Nephron (organoid): ENCODE measurements at regions not wholly inside any gene's neighbourhood (a gene's known extent, or its start where the extent isn't known, plus 50 kb on each side); places are given as distances from the start of the nearest gene placed in this dataset.

ENCODE experiments used
- H3K27ac Mint-ChIP-seq, 3 experiments: 2 replicates each; pipeline ENCODE4 v1.8.0; 2020; ENCODE audit warnings: mixed read lengths in 3 of 3, mild to moderate bottlenecking in 2 of 3, moderate library complexity in 1 of 3
- H3K27me3 Mint-ChIP-seq: 2 replicates; pipeline ENCODE4 v1.8.0; 2021; ENCODE audit warnings: low read depth, mild to moderate bottlenecking, moderate library complexity, mixed read lengths
- H3K36me3 Mint-ChIP-seq: 2 replicates; pipeline ENCODE4 v1.8.0; 2020; ENCODE audit warnings: low read depth, mixed read lengths
- H3K4me1 Mint-ChIP-seq: 2 replicates; pipeline ENCODE4 v1.8.0; 2020; ENCODE audit warnings: mixed read lengths
- H3K4me3 Mint-ChIP-seq, 3 experiments: 2 replicates each; pipeline ENCODE4 v1.8.0; 2020; ENCODE audit warnings: mild to moderate bottlenecking in 3 of 3, mixed read lengths in 3 of 3, moderate library complexity in 2 of 3
- H3K9me3 Mint-ChIP-seq: 2 replicates; pipeline ENCODE4 v1.8.0; 2020; ENCODE audit warnings: mixed read lengths
- TF ChIP-seq, protein P1 (sequence below), 3 experiments: fragments of 200-600 bp; sonication (generic); IDR thresholded peaks; one replicate each; pipeline ENCODE4 v1.5.0; 2021; ENCODE audit warnings: antibody characterized with exemption in 3 of 3; ENCODE audit not compliant: unreplicated experiment in 3 of 3

DNA sequence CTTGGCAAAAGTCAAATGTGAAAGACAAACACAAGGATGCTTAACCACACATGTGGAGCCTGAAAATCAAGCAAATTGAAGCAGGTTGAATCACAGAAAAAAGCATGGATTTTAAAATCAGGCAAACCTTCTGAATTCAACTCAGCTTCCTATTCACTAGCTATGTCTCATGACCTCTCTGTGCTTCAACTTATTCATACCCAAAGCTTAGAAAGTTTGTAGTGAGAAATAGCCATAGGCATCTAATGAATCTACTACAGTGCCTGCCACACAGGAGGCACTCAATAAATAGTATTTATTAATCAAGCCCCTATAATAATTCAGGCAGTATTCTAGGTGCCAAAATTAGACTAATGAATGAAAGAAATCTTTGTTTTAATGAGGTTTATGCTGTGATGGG is 112.2 kb upstream of the TNFAIP3 start:
- no peak overlapping the region for H3K4me3 Mint-ChIP-seq
- H3K36me3 Mint-ChIP-seq, result no peaks in the 10 kb centered on the region
- peaks cover 9% of the 10 kb centered on the region for H3K27me3 Mint-ChIP-seq
- no peak overlapping the region for H3K27ac Mint-ChIP-seq
- TF ChIP-seq, protein P1, sequence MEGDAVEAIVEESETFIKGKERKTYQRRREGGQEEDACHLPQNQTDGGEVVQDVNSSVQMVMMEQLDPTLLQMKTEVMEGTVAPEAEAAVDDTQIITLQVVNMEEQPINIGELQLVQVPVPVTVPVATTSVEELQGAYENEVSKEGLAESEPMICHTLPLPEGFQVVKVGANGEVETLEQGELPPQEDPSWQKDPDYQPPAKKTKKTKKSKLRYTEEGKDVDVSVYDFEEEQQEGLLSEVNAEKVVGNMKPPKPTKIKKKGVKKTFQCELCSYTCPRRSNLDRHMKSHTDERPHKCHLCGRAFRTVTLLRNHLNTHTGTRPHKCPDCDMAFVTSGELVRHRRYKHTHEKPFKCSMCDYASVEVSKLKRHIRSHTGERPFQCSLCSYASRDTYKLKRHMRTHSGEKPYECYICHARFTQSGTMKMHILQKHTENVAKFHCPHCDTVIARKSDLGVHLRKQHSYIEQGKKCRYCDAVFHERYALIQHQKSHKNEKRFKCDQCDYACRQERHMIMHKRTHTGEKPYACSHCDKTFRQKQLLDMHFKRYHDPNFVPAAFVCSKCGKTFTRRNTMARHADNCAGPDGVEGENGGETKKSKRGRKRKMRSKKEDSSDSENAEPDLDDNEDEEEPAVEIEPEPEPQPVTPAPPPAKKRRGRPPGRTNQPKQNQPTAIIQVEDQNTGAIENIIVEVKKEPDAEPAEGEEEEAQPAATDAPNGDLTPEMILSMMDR (IDR thresholded peaks at IDR 0.05; ENCODE audit: unreplicated experiment in 3 of 3), result no peak
- H3K9me3 Mint-ChIP-seq, result no peaks in the 10 kb centered on the region
- H3K4me1 Mint-ChIP-seq, result peaks cover 18% of the 10 kb centered on the region

DNA sequence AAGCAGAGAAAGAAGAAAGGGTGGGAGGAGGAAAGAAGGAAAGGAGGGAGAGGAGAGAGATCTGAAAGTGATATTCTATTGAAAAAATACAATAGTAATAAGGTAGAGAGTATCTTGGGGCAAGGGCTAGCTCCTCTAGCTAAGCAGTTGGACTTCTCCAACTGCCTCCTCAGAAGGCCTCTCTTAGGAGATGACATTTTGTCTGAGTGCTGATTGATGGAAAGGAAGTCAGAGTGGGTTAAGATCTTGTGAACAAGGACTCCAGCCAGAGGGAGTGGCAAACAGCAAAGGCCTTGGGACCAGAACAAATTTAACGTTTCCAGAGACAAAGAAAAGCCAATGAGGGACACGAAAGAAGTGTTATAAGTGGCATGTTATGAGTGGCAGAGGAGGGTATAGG is 111.8 kb upstream of the TNFAIP3 start:
- TF ChIP-seq, protein P1 (IDR thresholded peaks at IDR 0.05; ENCODE audit: unreplicated experiment in 3 of 3), result no peak
- peaks cover 14% of the 10 kb centered on the region for H3K4me1 Mint-ChIP-seq
- H3K4me3 Mint-ChIP-seq, result no peak overlapping the region
- H3K27ac Mint-ChIP-seq, result no peak overlapping the region
- no peaks in the 10 kb centered on the region for H3K36me3 Mint-ChIP-seq
- H3K27me3 Mint-ChIP-seq, result peaks cover 9% of the 10 kb centered on the region
- H3K9me3 Mint-ChIP-seq, result no peaks in the 10 kb centered on the region

DNA sequence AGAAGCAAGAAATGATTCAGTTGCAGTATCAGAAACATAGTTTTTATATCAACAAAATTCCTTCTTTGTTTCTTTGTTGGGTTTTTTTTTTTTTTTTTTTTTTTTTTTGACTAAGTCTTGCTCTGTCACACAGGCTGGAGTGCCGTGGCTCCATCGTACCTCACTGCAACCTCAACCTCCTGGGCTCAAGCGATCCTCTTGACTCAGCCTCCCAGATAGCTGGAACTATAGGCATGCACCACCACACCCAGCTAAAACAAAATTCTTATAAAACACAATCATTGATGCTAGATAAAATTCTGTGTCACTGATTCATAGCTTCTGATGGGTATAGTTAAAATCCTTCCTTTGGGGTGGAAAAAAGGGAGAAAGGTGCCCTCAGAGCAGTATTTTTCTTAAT is 110.3 kb upstream of the TNFAIP3 start:
- Mint-ChIP-seq H3K9me3 (no peaks in the 10 kb centered on the region), H3K27me3 (peaks cover 7% of the 10 kb centered on the region), H3K36me3 (no peaks in the 10 kb centered on the region), H3K4me1 (peaks cover 6% of the 10 kb centered on the region), H3K27ac (no peak overlapping the region), H3K4me3 (no peak overlapping the region)
- TF ChIP-seq, protein P1 (IDR thresholded peaks at IDR 0.05; ENCODE audit: unreplicated experiment in 3 of 3), result no peak

DNA sequence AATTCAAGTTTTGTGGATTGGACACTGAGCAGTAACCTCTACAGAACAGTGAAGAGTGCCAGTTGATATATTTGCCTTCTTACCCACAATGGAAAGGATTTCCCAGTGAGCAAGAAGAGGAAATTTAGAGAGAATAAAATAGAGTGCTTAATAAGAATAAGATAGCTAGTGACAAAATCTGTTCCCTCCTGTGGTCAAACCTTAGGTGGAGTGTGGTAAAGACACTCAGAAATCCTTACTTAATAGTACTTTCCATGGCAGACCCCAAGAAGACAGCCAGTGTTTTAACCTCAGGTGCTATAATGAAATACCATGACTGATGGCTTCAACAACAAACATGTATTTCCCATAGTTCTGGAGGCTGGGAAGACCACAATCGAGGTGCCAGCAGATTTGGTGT is 108.4 kb upstream of the TNFAIP3 start:
- no peaks in the 10 kb centered on the region for H3K36me3 Mint-ChIP-seq
- TF ChIP-seq, protein P1 (IDR thresholded peaks at IDR 0.05; ENCODE audit: unreplicated experiment in 3 of 3), result no peak
- no peaks in the 10 kb centered on the region for H3K4me1 Mint-ChIP-seq
- no peak overlapping the region for H3K4me3 Mint-ChIP-seq
- H3K27me3 Mint-ChIP-seq, result peaks cover 5% of the 10 kb centered on the region
- H3K9me3 Mint-ChIP-seq, result no peaks in the 10 kb centered on the region
- H3K27ac Mint-ChIP-seq, result no peak overlapping the region

DNA sequence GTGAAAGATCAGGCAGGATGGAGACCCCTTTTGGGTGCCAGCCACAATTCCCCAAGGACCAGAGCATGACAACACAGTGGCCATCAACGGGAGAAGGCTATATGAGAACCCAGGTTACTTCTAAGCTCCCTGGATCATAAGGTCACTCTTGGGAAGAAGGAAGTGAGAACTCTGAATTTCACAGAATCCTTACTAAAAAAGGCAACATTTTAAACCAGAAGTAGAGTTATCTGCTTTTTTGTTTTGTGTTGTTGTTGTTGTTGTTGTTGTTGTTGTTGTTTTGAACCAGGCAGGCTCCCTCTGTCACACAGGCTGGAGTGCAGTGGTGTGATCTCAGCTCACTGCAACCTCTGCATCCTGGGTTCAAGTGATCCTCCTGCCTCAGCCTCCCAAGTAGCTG is 107.4 kb upstream of the TNFAIP3 start:
- no peaks in the 10 kb centered on the region for H3K4me1 Mint-ChIP-seq
- H3K9me3 Mint-ChIP-seq, result no peaks in the 10 kb centered on the region
- no peak overlapping the region for H3K27ac Mint-ChIP-seq
- H3K4me3 Mint-ChIP-seq, result no peak overlapping the region
- H3K36me3 Mint-ChIP-seq, result no peaks in the 10 kb centered on the region
- peaks cover 5% of the 10 kb centered on the region for H3K27me3 Mint-ChIP-seq
- TF ChIP-seq, protein P1 (IDR thresholded peaks at IDR 0.05; ENCODE audit: unreplicated experiment in 3 of 3), result no peak

DNA sequence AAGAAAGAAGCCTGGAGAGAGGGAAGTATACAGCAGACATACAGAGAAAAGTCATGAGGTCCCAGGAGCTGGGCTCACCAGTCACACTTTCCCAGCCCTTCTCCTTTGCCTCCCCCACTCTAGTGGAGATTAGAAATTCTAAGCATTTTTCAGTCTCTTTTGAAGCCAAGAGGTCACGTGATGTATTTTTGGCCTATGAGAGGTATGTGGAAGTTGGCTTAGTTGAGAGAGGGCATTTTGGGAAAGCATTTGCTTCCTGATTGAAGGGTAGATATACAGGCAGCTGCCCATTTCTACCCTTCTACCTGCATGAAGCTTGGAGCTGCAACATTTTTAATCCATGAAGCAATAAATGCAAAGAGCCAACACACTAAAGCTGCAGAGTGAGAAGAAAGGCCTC is 106.0 kb upstream of the TNFAIP3 start:
- Mint-ChIP-seq H3K4me1 (no peaks in the 10 kb centered on the region), H3K9me3 (no peaks in the 10 kb centered on the region), H3K36me3 (no peaks in the 10 kb centered on the region), H3K27me3 (peaks cover 5% of the 10 kb centered on the region), H3K4me3 (no peak overlapping the region), H3K27ac (no peak overlapping the region)
- TF ChIP-seq, protein P1 (IDR thresholded peaks at IDR 0.05; ENCODE audit: unreplicated experiment in 3 of 3), result no peak
